OCI-LY3 (cell line): ENCODE measurements at regions not wholly inside any gene's neighbourhood (a gene's known extent, or its start where the extent isn't known, plus 50 kb on each side); places are given as distances from the start of the nearest gene placed in this dataset.

ENCODE experiments used
- H2AFZ ChIP-seq: fragments of 200-600, 300-600 bp; shearing (Covaris generic); 2 replicates; pipeline ENCODE4 v1.6.0; 2014; ENCODE audit warnings: antibody characterized with exemption, low read depth, low read length
- H3K27ac ChIP-seq: fragments of 200-600, 300-600 bp; sonication (generic); 2 replicates; pipeline ENCODE4 v1.5.1; 2014; ENCODE audit warnings: mild to moderate bottlenecking, low read length, moderate library complexity, mixed read lengths
- H3K27me3 ChIP-seq: fragments of 200-600, 300-600 bp; sonication (generic); 2 replicates; pipeline ENCODE4 v1.6.1; 2014; ENCODE audit warnings: low read depth, low read length, mixed read lengths
- H3K36me3 ChIP-seq: fragments of 200-600, 300-600 bp; sonication (generic); replicated peaks from 2 replicates; pipeline ENCODE3; 2014; ENCODE audit warnings: low read depth, low read length, mixed read lengths
- H3K4me1 ChIP-seq: fragments of 300-600, 200-600 bp; sonication (generic); 2 replicates; pipeline ENCODE4 v1.6.1; 2014; ENCODE audit warnings: low read length, mixed read lengths
- H3K4me2 ChIP-seq: fragments of 200-600, 300-600 bp; sonication (generic); 2 replicates; pipeline ENCODE4 v1.6.1; 2014; ENCODE audit warnings: low read length, mixed read lengths
- H3K4me3 ChIP-seq: fragments of 300-600, 200-600 bp; sonication (generic); 2 replicates; pipeline ENCODE4 v1.5.1; 2014; ENCODE audit warnings: antibody characterized with exemption, mild to moderate bottlenecking, low read length, moderate library complexity
- H3K79me2 ChIP-seq: fragments of 300-600, 200-600 bp; shearing (Covaris generic); 2 replicates; pipeline ENCODE4 v1.6.1; 2014; ENCODE audit warnings: mild to moderate bottlenecking, low read length, mixed read lengths
- H3K9ac ChIP-seq: fragments of 300-600, 200-600 bp; shearing (Covaris generic); 2 replicates; pipeline ENCODE4 v1.6.0; 2014; ENCODE audit warnings: mild to moderate bottlenecking, low read length, moderate library complexity
- H3K9me3 ChIP-seq: fragments of 200-600, 300-600 bp; shearing (Covaris generic); 2 replicates; pipeline ENCODE4 v1.6.1; 2014; ENCODE audit warnings: low read length, mixed read lengths; ENCODE audit not compliant: insufficient read depth
- H4K20me1 ChIP-seq: fragments of 200-600, 300-600 bp; sonication (generic); 2 replicates; pipeline ENCODE4 v1.6.1; 2016; ENCODE audit warnings: low read length, mixed read lengths; ENCODE audit not compliant: insufficient read depth
- EZH2phosphoT487 ChIP-seq: fragments of 200-600 bp; shearing (Covaris generic); IDR thresholded peaks from 2 replicates; pipeline ENCODE4 v1.6.1; 2018; ENCODE audit warnings: antibody characterized with exemption, mixed run types, low read depth
- TF ChIP-seq, protein P1 (sequence below): fragments of 200-600, 300-600 bp; sonication (generic); IDR thresholded peaks from 2 replicates; pipeline ENCODE4 v1.5.1; 2014; ENCODE audit warnings: antibody characterized with exemption, low read length, low read depth

DNA sequence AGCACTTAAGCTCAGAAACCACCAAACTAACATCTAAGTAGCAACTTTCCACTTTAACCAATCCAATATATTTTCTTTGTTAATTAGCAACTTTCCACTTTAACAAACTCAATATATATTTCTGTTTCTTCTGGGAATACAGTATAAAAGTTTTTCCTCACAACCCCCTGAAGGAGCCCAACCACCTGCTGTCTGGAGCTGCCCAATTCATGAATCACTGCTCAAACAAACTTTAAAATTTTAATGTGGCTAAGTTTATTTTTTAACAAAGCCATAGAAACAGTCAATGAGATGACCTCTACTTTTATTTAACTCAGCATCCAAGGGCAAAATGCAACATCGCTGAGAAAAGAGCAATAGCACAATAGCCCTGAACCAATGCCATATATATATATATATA, 500.1 kb downstream of the EPM2A start:
- Histone ChIP-seq H2AFZ (no peak overlapping the region), H3K36me3 (no peaks in the 10 kb centered on the region), H3K9me3 (no peaks in the 10 kb centered on the region), H3K4me3 (no peak overlapping the region), H3K79me2 (no peaks in the 10 kb centered on the region), H3K27ac (no peak overlapping the region), H3K4me2 (no peak overlapping the region), H3K9ac (no peak overlapping the region), H4K20me1 (no peaks in the 10 kb centered on the region), H3K27me3 (no peaks in the 10 kb centered on the region), H3K4me1 (no peaks in the 10 kb centered on the region)
- TF ChIP-seq, protein P1, sequence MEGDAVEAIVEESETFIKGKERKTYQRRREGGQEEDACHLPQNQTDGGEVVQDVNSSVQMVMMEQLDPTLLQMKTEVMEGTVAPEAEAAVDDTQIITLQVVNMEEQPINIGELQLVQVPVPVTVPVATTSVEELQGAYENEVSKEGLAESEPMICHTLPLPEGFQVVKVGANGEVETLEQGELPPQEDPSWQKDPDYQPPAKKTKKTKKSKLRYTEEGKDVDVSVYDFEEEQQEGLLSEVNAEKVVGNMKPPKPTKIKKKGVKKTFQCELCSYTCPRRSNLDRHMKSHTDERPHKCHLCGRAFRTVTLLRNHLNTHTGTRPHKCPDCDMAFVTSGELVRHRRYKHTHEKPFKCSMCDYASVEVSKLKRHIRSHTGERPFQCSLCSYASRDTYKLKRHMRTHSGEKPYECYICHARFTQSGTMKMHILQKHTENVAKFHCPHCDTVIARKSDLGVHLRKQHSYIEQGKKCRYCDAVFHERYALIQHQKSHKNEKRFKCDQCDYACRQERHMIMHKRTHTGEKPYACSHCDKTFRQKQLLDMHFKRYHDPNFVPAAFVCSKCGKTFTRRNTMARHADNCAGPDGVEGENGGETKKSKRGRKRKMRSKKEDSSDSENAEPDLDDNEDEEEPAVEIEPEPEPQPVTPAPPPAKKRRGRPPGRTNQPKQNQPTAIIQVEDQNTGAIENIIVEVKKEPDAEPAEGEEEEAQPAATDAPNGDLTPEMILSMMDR = no peak
- TF ChIP-seq EZH2phosphoT487 = no peak

DNA sequence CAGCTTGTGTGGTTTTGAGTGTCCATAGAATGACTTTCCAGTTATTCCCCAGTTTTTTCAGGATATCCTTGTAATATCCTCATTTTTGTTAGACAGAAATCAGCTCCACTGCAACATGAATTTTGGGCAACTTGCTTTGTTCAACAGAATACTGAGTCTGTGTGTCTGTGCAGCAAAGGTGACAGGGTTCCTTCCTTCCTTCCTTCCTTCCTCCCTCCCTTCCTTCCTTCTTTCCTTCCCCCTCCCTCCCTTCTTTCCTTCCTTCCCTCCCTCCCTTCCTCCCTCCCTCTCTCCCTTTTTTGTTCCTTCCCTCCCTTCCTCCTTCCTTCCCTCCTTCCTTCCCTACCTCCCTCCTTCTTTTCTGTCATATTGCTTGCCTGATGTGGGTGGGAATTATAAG, 496.5 kb downstream of the EPM2A start:
- H3K27me3 ChIP-seq = no peaks in the 10 kb centered on the region
- H3K79me2 ChIP-seq = no peaks in the 10 kb centered on the region
- no peaks in the 10 kb centered on the region for H3K4me1 ChIP-seq
- no peak overlapping the region for H3K4me3 ChIP-seq
- H3K9ac ChIP-seq = no peak overlapping the region
- H3K27ac ChIP-seq = no peak overlapping the region
- H2AFZ ChIP-seq = no peak overlapping the region
- no peak for TF ChIP-seq EZH2phosphoT487
- TF ChIP-seq, protein P1 = no peak
- H3K36me3 ChIP-seq = no peaks in the 10 kb centered on the region
- no peaks in the 10 kb centered on the region for H3K9me3 ChIP-seq
- H4K20me1 ChIP-seq = no peaks in the 10 kb centered on the region
- H3K4me2 ChIP-seq = no peak overlapping the region

DNA sequence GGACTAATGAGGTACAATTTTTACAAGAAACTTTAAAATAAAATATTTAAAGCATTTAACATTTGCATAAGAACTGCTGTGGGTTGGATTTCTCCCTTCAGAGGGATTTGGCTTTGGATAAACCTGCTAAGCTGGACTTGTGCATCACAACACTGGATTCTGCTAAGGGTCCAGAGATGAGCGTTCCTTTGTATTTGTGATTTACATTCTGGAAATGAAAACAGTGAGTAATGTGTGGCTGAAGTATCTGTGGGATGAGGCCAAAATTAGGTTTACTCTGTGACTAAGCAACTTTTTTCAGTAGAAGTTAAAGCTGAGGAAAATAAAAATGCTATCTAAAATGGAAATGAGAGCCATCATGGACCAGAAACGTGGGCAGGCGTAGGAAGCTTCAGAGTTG, 494.3 kb downstream of the EPM2A start:
- Histone ChIP-seq H3K4me1 (no peaks in the 10 kb centered on the region), H3K9ac (no peak overlapping the region), H2AFZ (no peak overlapping the region), H3K4me2 (no peak overlapping the region), H3K9me3 (no peaks in the 10 kb centered on the region), H3K79me2 (no peaks in the 10 kb centered on the region), H4K20me1 (no peaks in the 10 kb centered on the region), H3K27ac (no peak overlapping the region), H3K4me3 (no peak overlapping the region), H3K36me3 (no peaks in the 10 kb centered on the region), H3K27me3 (no peaks in the 10 kb centered on the region)
- TF ChIP-seq, protein P1 = no peak

DNA sequence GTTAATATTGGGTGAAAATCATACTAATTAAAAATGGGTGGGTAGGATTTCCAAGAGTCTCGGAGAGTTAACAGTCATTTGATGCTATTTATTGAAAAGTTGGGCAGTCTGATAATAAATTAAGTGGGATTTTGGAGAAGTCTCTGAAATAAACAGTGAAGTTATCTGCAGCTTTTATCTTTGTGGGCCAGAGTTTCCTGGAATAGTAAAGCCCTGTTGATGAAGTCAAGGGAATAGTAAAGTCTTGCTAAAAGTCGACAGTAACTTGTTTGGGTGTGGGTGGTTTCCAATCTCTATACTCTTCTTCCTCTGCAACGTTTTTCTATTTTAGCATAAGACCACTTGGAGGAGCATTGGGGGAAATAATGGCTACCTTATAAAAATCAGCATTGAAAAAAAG, 493.6 kb downstream of the EPM2A start:
- no peak overlapping the region for H3K9ac ChIP-seq
- no peak overlapping the region for H3K4me3 ChIP-seq
- H3K27me3 ChIP-seq = no peaks in the 10 kb centered on the region
- H3K27ac ChIP-seq = no peak overlapping the region
- no peaks in the 10 kb centered on the region for H3K4me1 ChIP-seq
- no peak overlapping the region for H2AFZ ChIP-seq
- no peaks in the 10 kb centered on the region for H3K79me2 ChIP-seq
- no peak overlapping the region for H3K4me2 ChIP-seq
- no peaks in the 10 kb centered on the region for H3K36me3 ChIP-seq
- no peaks in the 10 kb centered on the region for H3K9me3 ChIP-seq
- TF ChIP-seq, protein P1 = no peak
- H4K20me1 ChIP-seq = no peaks in the 10 kb centered on the region
